Astrocyte (in vitro differentiated cells and primary cell): ENCODE measurements at regions not wholly inside any gene's neighbourhood (a gene's known extent, or its start where the extent isn't known, plus 50 kb on each side); places are given as distances from the start of the nearest gene placed in this dataset.

Experiments
- CTCF ChIP-seq: IDR thresholded peaks from 2 replicates; pipeline ENCODE4 v1.5.1; 2011; ENCODE audit warnings: low read depth, mild to moderate bottlenecking, inconsistent platforms, low read length, moderate library complexity; ENCODE audit not compliant: insufficient read depth
- EZH2 ChIP-seq: IDR thresholded peaks from 2 replicates; pipeline ENCODE4 v1.6.1; 2012; ENCODE audit warnings: mild to moderate bottlenecking, low read length, inconsistent platforms; ENCODE audit not compliant: insufficient read depth

- no peak for TF ChIP-seq CTCF
- no peak for TF ChIP-seq EZH2
These were observed 452.1 kb upstream of the PDE3A start for GRCh38 chr12:19916196-19916753.
